SU-DHL-6 (cell line): ENCODE measurements at regions not wholly inside any gene's neighbourhood (a gene's known extent, or its start where the extent isn't known, plus 50 kb on each side); places are given as distances from the start of the nearest gene placed in this dataset.

ENCODE experiments used
- H2AFZ ChIP-seq: fragments of 200-600 bp; sonication (generic); 2 replicates; pipeline ENCODE4 v1.6.1; 2014; ENCODE audit warnings: low read depth, mild to moderate bottlenecking, moderate library complexity, mixed read lengths, antibody characterized with exemption, low read length; ENCODE audit not compliant: severe bottlenecking
- H3F3A ChIP-seq: fragments of 200-600 bp; shearing (Covaris generic); 2 replicates; pipeline ENCODE4 v1.6.0; 2016; ENCODE audit warnings: antibody characterized with exemption, mild to moderate bottlenecking; ENCODE audit not compliant: insufficient read depth
- H3K27ac ChIP-seq: fragments of 200-600 bp; sonication (generic); 2 replicates; pipeline ENCODE4 v1.5.1; 2016; ENCODE audit warnings: low read depth, mild to moderate bottlenecking, low read length, moderate library complexity, mixed read lengths
- H3K27me3 ChIP-seq: fragments of 200-600 bp; sonication (generic), shearing (Covaris generic); 2 replicates; pipeline ENCODE4 v1.6.0; 2014; ENCODE audit warnings: mild to moderate bottlenecking, low read length
- H3K36me3 ChIP-seq: fragments of 200-600 bp; sonication (generic); 2 replicates; pipeline ENCODE4 v1.6.1; 2014; ENCODE audit warnings: mild to moderate bottlenecking, low read length, mixed read lengths
- H3K4me2 ChIP-seq: fragments of 300-600, 200-600 bp; shearing (Covaris generic), sonication (generic); 2 replicates; pipeline ENCODE4 v1.6.0; 2014; ENCODE audit warnings: low read length, low read depth, mild to moderate bottlenecking; ENCODE audit not compliant: poor library complexity, severe bottlenecking
- H3K4me3 ChIP-seq: fragments of 200-600 bp; sonication (generic); 2 replicates; pipeline ENCODE4 v1.5.1; 2014; ENCODE audit warnings: antibody characterized with exemption, low read length, mild to moderate bottlenecking, mixed read lengths; ENCODE audit not compliant: insufficient read depth, poor library complexity, severe bottlenecking
- H3K79me2 ChIP-seq: fragments of 200-600 bp; sonication (generic); 2 replicates; pipeline ENCODE4 v1.6.1; 2014; ENCODE audit warnings: mild to moderate bottlenecking, low read length, moderate library complexity; ENCODE audit not compliant: insufficient read depth
- H3K9ac ChIP-seq: fragments of 200-600 bp; sonication (generic); 2 replicates; pipeline ENCODE4 v1.7.0; 2014; ENCODE audit warnings: mild to moderate bottlenecking, low read length
- H3K9me2 ChIP-seq: fragments of 200-600 bp; sonication (generic); replicated peaks from 2 replicates; pipeline ENCODE4 v1.6.1; 2014; ENCODE audit warnings: low read length; ENCODE audit not compliant: insufficient read depth
- H3K9me3 ChIP-seq: fragments of 200-600 bp; sonication (generic); 2 replicates; pipeline ENCODE4 v1.6.1; 2014; ENCODE audit warnings: low read length, mixed read lengths; ENCODE audit not compliant: insufficient read depth
- H4K20me1 ChIP-seq: fragments of 200-600 bp; sonication (generic); 2 replicates; pipeline ENCODE4 v1.6.1; 2014; ENCODE audit warnings: low read depth, mild to moderate bottlenecking, antibody characterized with exemption, low read length, moderate library complexity, mixed read lengths
- CTCF ChIP-seq: fragments of 200-600 bp; sonication (generic); IDR thresholded peaks from one replicate; pipeline ENCODE4 v1.5.1; 2017; ENCODE audit warnings: antibody characterized with exemption, mild to moderate bottlenecking, low read length, moderate library complexity; ENCODE audit not compliant: insufficient read depth, poor library complexity, severe bottlenecking
- EZH2phosphoT487 ChIP-seq: fragments of 200-600 bp; sonication (generic), shearing (Covaris generic); conservative IDR thresholded peaks from 2 replicates; pipeline ENCODE4 v1.6.1; 2018; ENCODE audit warnings: mild to moderate bottlenecking, antibody characterized with exemption, low read length, moderate library complexity, mixed read lengths

DNA sequence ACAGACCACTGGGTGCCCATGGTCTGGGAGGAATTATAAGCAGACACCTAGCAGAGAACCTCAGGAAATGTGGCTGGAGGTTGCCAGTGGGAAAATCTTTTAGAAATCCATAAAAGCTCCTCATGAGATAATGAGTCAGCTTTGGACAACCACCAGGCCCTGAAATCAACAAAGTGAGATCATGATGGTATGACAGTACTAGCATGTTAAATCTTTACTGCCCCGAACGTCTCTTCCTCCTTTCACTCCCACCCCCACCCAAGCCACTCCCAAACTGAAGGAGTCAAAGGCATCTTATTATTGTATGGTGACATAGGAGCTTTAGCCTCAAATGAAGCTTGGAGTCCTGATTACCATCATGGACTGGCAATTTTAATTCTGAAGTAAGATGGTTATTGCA, 240.0 kb downstream of the DIO2 start:
- no peaks in the 10 kb centered on the region for H3K79me2 ChIP-seq
- no peaks in the 10 kb centered on the region for H3F3A ChIP-seq
- H3K9ac ChIP-seq, result no peak overlapping the region
- H4K20me1 ChIP-seq, result no peaks in the 10 kb centered on the region
- H2AFZ ChIP-seq, result no peak overlapping the region
- no peaks in the 10 kb centered on the region for H3K36me3 ChIP-seq
- no peaks in the 10 kb centered on the region for H3K27me3 ChIP-seq
- no peak for TF ChIP-seq CTCF
- TF ChIP-seq EZH2phosphoT487, result no peak
- no peak overlapping the region for H3K27ac ChIP-seq
- H3K9me3 ChIP-seq, result no peaks in the 10 kb centered on the region
- H3K4me3 ChIP-seq, result no peak overlapping the region
- no peak overlapping the region for H3K4me2 ChIP-seq
- no peaks in the 10 kb centered on the region for H3K9me2 ChIP-seq

- Histone ChIP-seq H3K9ac (no peak overlapping the region), H3K36me3 (no peaks in the 10 kb centered on the region), H3K9me3 (no peaks in the 10 kb centered on the region), H3K27ac (no peak overlapping the region), H3K4me3 (no peak overlapping the region), H2AFZ (no peak overlapping the region), H3K79me2 (no peaks in the 10 kb centered on the region), H4K20me1 (no peaks in the 10 kb centered on the region), H3K4me2 (no peak overlapping the region), H3F3A (no peaks in the 10 kb centered on the region), H3K9me2 (no peaks in the 10 kb centered on the region; the same call in 1 of the 2 replicates), H3K27me3 (no peaks in the 10 kb centered on the region)
- no peak for TF ChIP-seq EZH2phosphoT487
- no peak for TF ChIP-seq CTCF
Measured at GRCh38 chr14:79967453-79967852, 243.9 kb downstream of the DIO2 start.

DNA sequence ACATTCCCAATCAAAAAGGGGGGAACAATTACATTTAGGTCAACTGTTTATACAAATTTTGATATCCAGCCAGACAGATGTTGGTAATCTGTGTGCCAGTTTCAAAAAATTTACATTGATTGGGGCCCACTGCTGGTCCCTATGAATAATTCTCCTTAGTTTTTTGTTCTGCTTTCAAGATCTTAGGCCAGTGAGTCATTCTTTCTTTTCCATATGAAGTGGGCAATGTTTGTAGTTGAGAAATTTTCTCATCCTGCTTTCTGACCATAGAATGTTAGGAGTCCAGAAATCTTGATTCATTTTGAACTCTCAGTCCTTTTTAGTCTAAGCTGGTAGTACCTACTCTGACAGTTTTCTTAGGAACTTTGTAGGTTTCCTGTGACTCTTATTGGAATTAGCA, 244.3 kb downstream of the DIO2 start:
- Histone ChIP-seq H2AFZ (no peak overlapping the region), H3K36me3 (no peaks in the 10 kb centered on the region), H3F3A (no peaks in the 10 kb centered on the region), H3K4me3 (no peak overlapping the region), H3K9me3 (no peaks in the 10 kb centered on the region), H3K4me2 (no peak overlapping the region), H3K27me3 (no peaks in the 10 kb centered on the region), H4K20me1 (no peaks in the 10 kb centered on the region), H3K79me2 (no peaks in the 10 kb centered on the region), H3K9ac (no peak overlapping the region), H3K27ac (no peak overlapping the region), H3K9me2 (no peaks in the 10 kb centered on the region; the same call in 1 of the 2 replicates)
- TF ChIP-seq CTCF, result no peak
- no peak for TF ChIP-seq EZH2phosphoT487
